Left renal cortex interstitium (tissue), 4 donors: ENCODE measurements at regions not wholly inside any gene's neighbourhood (a gene's known extent, or its start where the extent isn't known, plus 50 kb on each side); places are given as distances from the start of the nearest gene placed in this dataset.

Experiments used
- DNase-seq, 4 donors: peaks; one replicate each; pipeline ENCODE4 v3.0.0-alpha.2; 2013; ENCODE audit warnings: low read depth in 4 of 4, low spot score in 2 of 4, missing footprints in 1 of 4

DNA sequence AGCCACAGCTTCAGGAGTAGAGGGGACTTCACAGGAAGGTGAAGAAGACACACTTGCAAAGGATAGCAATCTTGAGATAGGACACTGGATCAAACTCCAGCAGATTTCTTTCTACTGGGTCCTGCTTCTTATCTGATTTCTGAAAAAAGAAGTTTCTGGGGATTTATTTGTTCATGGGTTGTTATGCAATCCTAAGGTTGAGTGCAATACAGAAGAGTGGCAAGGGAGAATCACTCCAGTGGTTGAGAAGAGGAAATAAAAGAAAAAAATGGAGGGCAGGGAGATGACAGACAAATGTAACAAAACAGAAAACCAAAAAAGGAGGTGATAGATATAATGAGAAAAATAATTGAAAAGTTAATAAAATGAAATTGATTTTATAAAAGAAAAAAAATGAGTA, 858.3 kb downstream of the TUSC7 start:
- DNase-seq = no peak

DNA sequence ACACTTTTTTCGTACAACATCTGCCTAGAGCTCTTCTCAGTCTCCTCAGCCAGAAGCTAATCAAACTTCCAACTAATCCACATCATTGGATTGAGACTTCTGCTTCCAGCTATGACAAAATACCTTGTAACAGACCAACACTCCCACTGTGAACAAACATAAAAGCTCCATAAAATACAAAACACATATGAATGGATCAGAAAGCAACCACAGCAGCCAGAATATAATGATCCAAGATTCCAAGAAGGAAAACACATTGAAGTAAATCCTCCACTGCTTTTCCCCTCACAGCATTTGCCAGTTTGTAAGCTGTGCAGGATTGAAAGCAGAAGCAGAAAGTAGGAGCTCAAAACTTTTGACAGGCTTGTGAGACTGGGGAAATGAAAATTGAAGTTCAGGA, 863.2 kb downstream of the TUSC7 start:
- DNase-seq = no peak

DNA sequence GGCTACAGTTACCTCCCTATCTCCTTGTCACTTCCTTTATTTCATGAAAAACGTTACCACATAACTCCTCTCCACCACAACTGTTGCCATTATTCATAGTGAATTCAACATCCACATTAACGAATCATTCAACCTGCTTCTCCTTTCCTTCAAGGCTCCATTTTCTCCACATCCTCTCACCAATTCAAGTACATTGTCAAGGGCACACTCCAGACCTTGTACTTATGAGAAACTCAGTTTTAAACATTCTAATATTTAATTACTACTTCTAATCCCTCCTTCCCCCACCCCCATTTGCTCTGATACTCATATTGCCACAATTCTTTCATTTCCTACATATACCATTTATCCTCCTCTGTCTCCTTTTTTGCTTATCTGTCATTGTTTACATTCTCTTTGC, 871.2 kb downstream of the TUSC7 start:
- DNase-seq = no peak

- no peak for DNase-seq
These were observed 876.6 kb downstream of the TUSC7 start for GRCh38 chr3:117586161-117586560.

DNA sequence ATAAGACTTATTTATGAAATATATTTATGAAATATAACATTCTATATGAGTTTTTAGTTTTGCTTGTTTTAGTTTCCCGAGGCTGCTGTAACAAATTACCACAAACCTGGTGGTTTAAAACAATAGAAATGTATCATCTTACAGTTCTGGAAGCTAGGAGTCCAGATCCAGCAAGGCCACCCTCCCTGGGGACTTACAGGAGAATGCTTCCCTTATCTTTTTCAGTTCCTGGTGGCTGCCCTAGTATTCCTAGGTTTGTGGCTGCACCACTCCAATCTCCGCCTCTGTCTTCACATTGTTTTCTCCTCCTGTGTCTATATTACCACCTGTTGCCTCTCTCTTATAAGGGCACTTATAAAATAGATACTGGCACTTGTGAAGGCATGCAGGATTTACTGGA, 877.8 kb downstream of the TUSC7 start:
- no peak for DNase-seq

GRCh38 chr3:117589454-117589853, 879.9 kb downstream of the TUSC7 start:
- DNase-seq = no peak

DNA sequence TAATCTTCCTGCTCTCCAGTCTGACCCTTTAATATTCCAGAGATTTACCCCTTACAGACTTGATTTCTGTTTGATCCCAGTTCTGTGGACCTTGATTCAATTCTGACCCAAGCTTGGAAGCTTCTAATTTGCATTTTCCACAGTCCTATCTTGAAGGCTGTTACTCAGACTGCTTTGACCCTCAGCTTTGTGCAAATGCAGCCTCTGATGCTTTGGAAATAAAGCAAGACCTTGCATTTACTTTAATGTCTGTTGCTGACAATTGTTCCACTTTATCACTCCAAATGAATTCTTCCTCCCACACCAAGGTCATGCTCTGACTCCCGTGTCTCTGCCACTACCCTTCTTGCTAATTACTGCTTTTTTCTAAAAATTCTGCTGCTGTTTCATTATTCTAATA, 886.0 kb downstream of the TUSC7 start:
- DNase-seq = no peak

- DNase-seq = no peak
These were observed 886.9 kb downstream of the TUSC7 start for GRCh38 chr3:117596503-117596902.

DNA sequence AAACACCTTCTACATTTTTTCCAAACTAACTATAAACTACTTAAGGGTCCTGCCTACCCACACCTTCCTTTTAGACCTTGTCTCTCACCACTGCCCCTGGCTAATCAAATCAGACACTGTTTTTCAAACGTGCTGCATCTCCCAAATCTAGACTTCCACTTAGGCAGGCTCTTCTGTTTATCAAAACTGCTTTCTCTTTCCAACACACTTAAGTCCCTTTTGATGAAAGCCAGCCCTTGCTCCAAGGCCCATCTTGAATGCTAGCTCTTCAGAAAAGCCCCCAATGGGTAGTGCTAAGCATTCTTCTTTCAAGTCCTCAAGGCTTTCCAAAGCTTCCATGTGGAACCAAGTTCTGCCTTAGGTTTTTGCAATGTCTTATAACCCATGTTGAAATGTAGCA, 888.3 kb downstream of the TUSC7 start:
- no peak for DNase-seq

DNA sequence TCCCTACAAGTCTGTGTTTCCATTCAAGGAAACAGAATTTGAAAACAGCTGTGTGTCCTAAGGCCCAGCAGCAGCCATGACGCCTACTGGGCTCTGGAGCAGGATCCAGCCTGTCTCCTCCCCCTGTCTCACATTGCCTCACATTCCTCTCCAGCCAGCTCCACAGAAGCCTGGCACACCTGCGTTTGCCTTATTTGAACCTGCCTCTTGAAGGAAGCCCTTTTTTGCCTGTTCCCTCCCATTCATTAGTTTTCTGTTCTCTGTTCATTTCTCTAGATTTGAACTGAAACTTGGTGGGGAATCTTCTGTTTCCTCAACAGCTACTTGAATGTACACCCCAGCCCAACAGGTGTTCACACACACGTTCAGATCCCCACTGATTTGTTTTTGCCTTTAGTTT, 890.5 kb downstream of the TUSC7 start:
- DNase-seq = no peak

- DNase-seq = no peak
These were observed 891.1 kb downstream of the TUSC7 start for GRCh38 chr3:117600666-117601065.

DNA sequence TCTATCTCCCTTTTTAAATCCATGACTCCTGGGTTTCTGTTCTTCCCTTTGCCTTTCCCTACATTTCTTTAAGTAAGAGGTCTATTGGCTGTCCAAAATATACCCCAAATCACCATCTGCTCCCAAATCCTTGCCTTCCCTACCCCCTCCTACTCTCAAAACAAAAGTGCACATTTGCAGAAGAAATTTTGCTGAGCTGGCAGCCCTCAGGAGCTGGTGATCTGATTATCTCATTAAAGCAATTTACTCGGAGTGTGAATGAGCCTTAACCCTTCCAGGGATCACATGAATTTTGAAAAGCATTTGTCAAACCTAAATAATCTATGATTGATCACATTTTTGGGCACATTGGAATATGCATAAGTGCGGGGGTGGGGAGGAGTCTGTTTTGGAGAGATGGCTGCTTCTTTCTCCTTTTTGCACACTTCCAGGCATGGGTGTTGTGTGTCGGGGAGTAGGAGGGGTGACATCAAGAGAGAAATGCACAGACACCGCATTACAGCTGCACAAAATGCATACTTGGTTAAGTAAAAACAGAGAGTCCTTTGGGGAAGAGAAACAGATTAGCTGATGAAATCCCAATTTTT, 892.6 kb downstream of the TUSC7 start:
- no peak for DNase-seq

DNA sequence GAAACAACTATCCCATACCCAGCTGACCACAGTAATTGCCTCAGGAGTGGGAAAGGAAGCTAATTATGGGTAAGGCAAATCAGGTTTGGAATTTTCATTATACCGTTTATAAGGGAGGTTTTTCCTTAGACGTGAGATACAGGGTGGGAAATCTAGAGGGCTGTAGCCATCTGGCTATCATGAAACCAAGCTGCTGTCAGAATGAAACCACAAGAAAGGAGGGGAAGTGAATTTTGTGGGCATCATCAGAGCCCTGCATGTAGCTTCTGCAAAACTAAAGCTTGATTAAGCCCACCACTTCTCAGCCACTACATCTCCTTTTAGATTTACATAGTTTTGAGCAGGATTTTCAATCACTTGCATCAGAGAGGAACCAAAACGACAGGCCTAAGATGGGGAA, 893.5 kb downstream of the TUSC7 start:
- no peak for DNase-seq

GRCh38 chr3:117606866-117607265, 897.3 kb downstream of the TUSC7 start:
- no peak for DNase-seq

DNA sequence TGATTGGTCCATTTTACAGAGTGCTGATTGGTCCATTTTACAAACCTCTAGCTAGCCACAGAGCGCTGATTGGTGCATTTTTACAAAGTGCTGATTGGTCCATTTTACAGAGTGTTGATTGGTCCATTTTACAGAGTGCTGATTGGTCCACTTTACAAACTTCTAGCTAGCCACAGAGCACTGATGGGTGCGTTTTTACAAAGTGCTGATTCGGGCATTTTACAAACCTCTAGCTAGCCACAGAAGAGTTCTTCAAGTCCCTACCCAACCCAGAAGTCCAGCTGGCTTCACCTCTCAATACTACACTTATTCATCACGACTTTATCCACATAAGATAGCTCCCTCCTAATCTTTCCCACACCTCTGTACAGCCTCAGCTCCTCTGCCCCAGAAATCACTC, 899.8 kb downstream of the TUSC7 start:
- no peak for DNase-seq

DNA sequence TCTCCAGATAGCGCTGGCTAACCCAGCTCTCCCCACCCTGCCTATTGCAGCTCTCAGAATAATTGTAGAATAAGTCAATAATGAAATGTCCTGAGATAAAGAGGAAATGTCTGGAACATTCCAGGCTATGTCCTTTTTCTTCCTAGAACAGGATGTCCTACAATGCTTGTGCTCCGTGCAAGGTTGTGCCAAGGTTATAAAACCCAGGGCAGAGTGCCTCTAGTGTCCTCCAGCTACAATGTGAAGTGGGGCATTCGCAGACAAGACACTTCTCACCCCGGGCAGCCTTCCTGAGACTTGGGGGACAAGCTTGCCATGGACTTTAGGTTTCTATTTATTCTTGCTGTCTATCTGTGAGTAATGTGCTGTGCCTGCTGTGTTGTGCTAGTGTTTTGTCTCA, 900.6 kb downstream of the TUSC7 start:
- no peak for DNase-seq

DNA sequence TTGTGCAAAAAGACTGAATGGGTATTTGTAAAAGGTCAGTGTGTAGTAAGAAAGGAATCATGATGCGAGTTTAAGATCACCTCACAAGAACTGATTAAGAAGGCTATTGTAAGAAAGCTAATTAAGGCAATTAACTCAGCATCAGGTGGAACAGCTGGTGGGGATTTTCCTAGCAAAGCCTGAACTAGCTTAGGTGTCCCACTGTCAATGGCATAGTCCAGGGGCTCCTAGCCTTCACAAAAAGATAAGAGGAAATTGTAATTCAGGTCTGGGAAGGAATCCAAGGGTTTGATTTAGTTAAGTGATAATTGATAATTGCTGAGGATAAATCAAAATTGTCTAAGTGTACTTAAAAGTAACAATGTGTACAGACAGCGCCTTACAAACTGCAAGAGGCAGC, 901.6 kb downstream of the TUSC7 start:
- no peak for DNase-seq

DNA sequence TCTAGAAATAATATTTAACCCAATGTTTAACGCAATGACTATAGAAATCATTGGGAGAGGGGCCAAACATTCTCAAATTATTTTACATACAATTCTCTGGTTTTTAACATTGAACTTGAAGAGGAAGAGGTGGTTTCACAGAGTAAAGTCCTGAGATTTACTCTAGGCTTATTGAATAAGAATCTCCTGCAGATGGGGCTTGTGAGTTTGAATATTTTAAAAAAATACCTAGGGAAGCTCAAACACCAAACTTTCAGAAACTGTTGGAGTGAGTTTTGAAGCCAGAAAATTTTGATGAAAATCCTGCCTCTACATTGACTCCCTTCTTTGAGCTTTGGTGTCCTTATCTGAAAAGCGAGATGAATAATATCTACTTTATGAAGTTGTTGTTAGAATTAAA, 906.6 kb downstream of the TUSC7 start:
- no peak for DNase-seq

DNA sequence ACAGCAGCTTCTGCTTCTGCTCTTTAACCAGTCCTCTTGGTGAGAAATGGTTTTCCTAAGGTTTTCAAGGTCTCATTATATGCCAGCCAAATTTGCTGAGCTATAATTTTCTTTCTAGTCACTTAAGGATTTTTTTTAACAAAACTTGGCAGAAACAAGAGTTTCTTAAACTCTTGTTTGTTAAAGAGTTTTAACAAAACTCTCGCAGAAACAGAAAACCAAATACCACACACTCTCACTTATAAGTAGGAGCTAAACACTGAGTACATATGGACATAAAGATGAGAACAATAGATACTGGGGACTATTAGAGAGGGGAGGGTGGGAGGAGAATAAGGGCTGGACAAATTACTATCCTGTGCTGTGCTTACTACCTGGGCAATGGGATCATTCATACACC, 908.3 kb downstream of the TUSC7 start:
- DNase-seq = no peak

DNA sequence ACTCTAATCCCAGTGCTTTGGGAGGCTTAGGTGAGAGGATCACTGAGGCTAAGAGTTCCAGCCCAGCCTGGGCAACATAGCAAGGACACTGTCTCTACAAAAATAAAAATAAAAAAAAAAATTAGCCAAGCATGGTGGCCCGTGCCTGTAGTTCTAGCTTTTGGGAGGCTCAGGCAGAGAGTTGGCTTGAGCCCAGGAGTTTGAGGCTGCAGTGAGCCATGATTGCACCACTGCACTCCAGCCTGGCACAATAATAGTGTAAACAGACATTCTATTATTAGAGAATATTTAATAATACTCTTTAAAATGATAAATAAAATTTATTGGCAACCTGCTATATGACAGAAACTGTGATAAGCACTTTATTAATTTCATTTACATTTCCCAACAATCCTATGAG, 908.9 kb downstream of the TUSC7 start:
- DNase-seq = no peak

- DNase-seq = no peak
These were observed 910.2 kb downstream of the TUSC7 start for GRCh38 chr3:117619805-117620204.

- DNase-seq = no peak
These were observed 912.7 kb downstream of the TUSC7 start for GRCh38 chr3:117622171-117622841.

DNA sequence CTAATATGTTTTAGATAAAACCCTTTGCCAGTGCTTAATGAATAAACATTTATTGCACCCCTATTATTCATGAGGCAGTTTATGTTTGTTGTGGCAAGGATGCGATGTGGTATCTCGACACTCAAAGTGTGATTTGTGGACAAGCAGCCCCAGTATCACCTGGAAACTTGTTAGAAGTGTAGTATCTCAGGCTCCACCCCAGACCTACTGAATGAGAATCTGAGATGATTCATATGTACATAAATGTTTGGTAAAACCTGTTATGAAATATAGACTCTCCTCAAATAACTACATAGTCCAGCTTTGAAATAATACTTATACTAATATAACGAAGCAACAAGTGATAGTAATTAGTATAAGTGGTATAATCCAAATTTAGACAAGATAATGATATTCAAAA, 914.8 kb downstream of the TUSC7 start:
- DNase-seq = no peak
